ENCODE measurements at regions not wholly inside any gene's neighbourhood (a gene's known extent, or its start where the extent isn't known, plus 50 kb on each side); places are given as distances from the start of the nearest gene placed in this dataset.

DNA sequence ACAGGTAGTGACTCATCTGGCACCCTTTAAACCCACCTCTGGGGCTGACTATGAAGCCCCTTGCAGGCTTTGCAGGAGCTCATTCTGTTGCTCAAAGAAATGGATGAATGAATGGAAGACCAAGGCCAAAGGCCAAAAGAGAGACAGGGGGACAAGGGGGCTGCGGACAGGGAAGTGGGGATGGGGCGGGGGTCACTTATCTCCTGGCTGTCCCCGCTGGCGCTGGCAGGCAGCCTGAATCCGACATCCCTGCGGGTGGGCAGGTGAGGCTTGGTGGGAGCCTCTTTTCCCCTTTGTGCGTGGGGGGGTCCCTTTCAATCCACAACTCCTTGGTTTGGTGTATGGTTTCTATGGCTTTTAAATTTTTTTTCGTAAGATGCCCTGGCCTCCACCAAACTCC lies 239.6 kb upstream of the C1orf174 start:
- POLR2A ChIA-PET: no interaction called here

More for the DNA sequence above, 239.6 kb upstream of the C1orf174 start:
- no peaks in the 10 kb centered on the region for H3K36me3 ChIP-seq (ENCODE audit: control insufficient read depth in 2 of 2, extremely low read depth in 1 of 2, insufficient read depth in 2 of 2, low read length in 2 of 2)
- no peaks in the 10 kb centered on the region for H3K4me1 ChIP-seq (ENCODE audit: control insufficient read depth, extremely low read depth, insufficient read depth, low read length)
- H3K4me2 ChIP-seq (ENCODE audit: insufficient read depth, low read length): no peak overlapping the region
- no peak overlapping the region for H3K4me3 ChIP-seq (replicated peaks in 1 of 3; ENCODE audit: insufficient read depth in 1 of 3, low read depth in 1 of 3, low read length in 3 of 3)
- no peak for FAIRE-seq
- no peaks in the 10 kb centered on the region for H3K27me3 ChIP-seq (ENCODE audit: control insufficient read depth in 2 of 2, insufficient read depth in 2 of 2, low read length in 2 of 2)
- H2AFZ ChIP-seq (ENCODE audit: low read depth, low read length): no peak overlapping the region
- CTCF ChIA-PET: no interaction called here
- no peak overlapping the region for H3K27ac ChIP-seq (ENCODE audit: insufficient read depth, low read depth, low read length)
- TF ChIP-seq EZH2 (IDR thresholded peaks at IDR 0.05; ENCODE audit: borderline replicate concordance, low read depth, low read length, severe bottlenecking) (no peak), FOS (IDR thresholded peaks at IDR 0.05; ENCODE audit: borderline replicate concordance, insufficient read depth, low read length) (no peak), JUN (IDR thresholded peaks at IDR 0.05; ENCODE audit: borderline replicate concordance, insufficient read depth, insufficient read length, low read depth) (no peak), POLR2AphosphoS5 (IDR thresholded peaks at IDR 0.05; ENCODE audit: insufficient read depth, low read depth, low read length) (no peak), MYC (IDR thresholded peaks at IDR 0.05; ENCODE audit: low read depth, low read length) (no peak), POLR2A (IDR thresholded peaks at IDR 0.05; ENCODE audit: low read depth, low read length) (no peak), GATA2 (IDR thresholded peaks at IDR 0.05; ENCODE audit: insufficient read depth, insufficient read length, low read depth, low read length) (no peak)
- TF ChIP-seq, protein P1, sequence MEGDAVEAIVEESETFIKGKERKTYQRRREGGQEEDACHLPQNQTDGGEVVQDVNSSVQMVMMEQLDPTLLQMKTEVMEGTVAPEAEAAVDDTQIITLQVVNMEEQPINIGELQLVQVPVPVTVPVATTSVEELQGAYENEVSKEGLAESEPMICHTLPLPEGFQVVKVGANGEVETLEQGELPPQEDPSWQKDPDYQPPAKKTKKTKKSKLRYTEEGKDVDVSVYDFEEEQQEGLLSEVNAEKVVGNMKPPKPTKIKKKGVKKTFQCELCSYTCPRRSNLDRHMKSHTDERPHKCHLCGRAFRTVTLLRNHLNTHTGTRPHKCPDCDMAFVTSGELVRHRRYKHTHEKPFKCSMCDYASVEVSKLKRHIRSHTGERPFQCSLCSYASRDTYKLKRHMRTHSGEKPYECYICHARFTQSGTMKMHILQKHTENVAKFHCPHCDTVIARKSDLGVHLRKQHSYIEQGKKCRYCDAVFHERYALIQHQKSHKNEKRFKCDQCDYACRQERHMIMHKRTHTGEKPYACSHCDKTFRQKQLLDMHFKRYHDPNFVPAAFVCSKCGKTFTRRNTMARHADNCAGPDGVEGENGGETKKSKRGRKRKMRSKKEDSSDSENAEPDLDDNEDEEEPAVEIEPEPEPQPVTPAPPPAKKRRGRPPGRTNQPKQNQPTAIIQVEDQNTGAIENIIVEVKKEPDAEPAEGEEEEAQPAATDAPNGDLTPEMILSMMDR (IDR thresholded peaks at IDR 0.05; ENCODE audit: extremely low read depth in 1 of 2, insufficient read depth in 1 of 2, low read depth in 1 of 2, low read length in 2 of 2): no peak
- TF ChIP-seq, protein P2, sequence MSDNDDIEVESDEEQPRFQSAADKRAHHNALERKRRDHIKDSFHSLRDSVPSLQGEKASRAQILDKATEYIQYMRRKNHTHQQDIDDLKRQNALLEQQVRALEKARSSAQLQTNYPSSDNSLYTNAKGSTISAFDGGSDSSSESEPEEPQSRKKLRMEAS (IDR thresholded peaks at IDR 0.05; ENCODE audit: insufficient read depth, insufficient read length): no peak
- H3K9ac ChIP-seq (replicated peaks; ENCODE audit: extremely low read depth, insufficient read depth, low read length): no peak overlapping the region
- no peaks in the 10 kb centered on the region for H4K20me1 ChIP-seq (replicated peaks; ENCODE audit: control insufficient read depth, extremely low read depth, insufficient read depth, low read length)
- H3K9me1 ChIP-seq (replicated peaks; ENCODE audit: control insufficient read depth, extremely low read depth, insufficient read depth, low read length): no peaks in the 10 kb centered on the region
- intact Hi-C loops (cut with micrococcal nuclease): no loop called here
- DNase-seq (ENCODE audit: low read depth, low spot score): no peak
- no peaks in the 10 kb centered on the region for H3K79me2 ChIP-seq (ENCODE audit: control insufficient read depth, insufficient read depth, low read length)
- no TSS peak for BruUV-seq (replicated peaks)
- dilution Hi-C loops (cut with MboI; ENCODE audit: extremely low pct_ligation_motif_present, low sequenced_read_pairs): no loop called here
- H3K9me3 ChIP-seq (replicated peaks; ENCODE audit: control insufficient read depth, insufficient read depth, low read length): peaks cover 17% of the 10 kb centered on the region
